Thymus (tissue), 11 donors: ENCODE measurements at regions not wholly inside any gene's neighbourhood (a gene's known extent, or its start where the extent isn't known, plus 50 kb on each side); places are given as distances from the start of the nearest gene placed in this dataset.

Experiments used
- DNase-seq, 9 donors: peaks; one replicate each; pipeline ENCODE4 v3.0.0-alpha.2; 2013; ENCODE audit warnings: low spot score in 9 of 9, low read depth in 6 of 9, missing footprints in 1 of 9
- H3K27ac ChIP-seq, 2 donors: one replicate each; pipeline ENCODE4 v1.5.1; 2013; ENCODE audit warnings: control low read depth in 1 of 2, low read depth in 1 of 2, low read length in 1 of 2, mild to moderate bottlenecking in 1 of 2, moderate library complexity in 1 of 2
- H3K27me3 ChIP-seq, 2 donors: one replicate each; pipeline ENCODE4 v1.5.1; 2013; ENCODE audit warnings: low read length in 1 of 2; ENCODE audit not compliant: control insufficient read depth in 2 of 2, insufficient read depth in 1 of 2
- H3K36me3 ChIP-seq, 2 donors: one replicate each; pipeline ENCODE4 v1.5.1; 2013; ENCODE audit warnings: low read length in 1 of 2, mild to moderate bottlenecking in 1 of 2, moderate library complexity in 1 of 2; ENCODE audit not compliant: control insufficient read depth in 2 of 2, insufficient read depth in 2 of 2
- H3K4me1 ChIP-seq, 2 donors: one replicate each; pipeline ENCODE4 v1.5.1; 2013; ENCODE audit warnings: low read length in 2 of 2; ENCODE audit not compliant: control insufficient read depth in 2 of 2, insufficient read depth in 2 of 2
- H3K4me3 ChIP-seq, 2 donors: one replicate each; pipeline ENCODE4 v1.5.1; 2013; ENCODE audit warnings: low read length in 2 of 2, control low read depth in 1 of 2, mild to moderate bottlenecking in 1 of 2
- H3K9me3 ChIP-seq, 2 donors: one replicate each; pipeline ENCODE4 v1.5.1; 2013; ENCODE audit warnings: low read length in 1 of 2, mild to moderate bottlenecking in 1 of 2; ENCODE audit not compliant: control insufficient read depth in 2 of 2, insufficient read depth in 1 of 2
- WGBS: extraction: QIAGEN DNeasy Blood & Tissue Kit; methylation state at CpG from one replicate; pipeline ENCODE4 v1.1.7; 2013; 5-methylcytosine and 5-hydroxymethylcytosine counted together
- donor health status: healthy.

DNA sequence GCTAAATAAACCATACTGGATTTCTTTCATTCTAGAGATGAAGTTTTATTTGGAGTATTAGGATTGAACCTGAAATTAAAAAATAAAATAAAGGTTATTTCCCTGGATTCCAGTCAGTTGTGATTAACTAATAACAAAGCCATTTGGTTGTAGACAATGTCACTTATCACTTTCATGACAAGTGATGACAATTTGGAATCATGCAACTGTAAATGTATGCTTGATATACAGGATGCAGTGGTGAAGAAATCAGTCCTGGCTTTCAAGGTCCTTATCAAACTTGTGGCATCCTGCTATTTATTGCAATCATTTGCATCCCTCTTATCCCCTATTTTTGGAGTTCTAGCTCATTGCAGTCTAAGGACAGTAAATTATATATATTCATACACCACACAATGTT lies 425.2 kb downstream of the CHL1 start:
- Histone ChIP-seq H3K4me1 (no peaks in the 10 kb centered on the region), H3K27ac (no peak overlapping the region), H3K27me3 (no peaks in the 10 kb centered on the region), H3K9me3 (no peaks in the 10 kb centered on the region), H3K36me3 (no peaks in the 10 kb centered on the region), H3K4me3 (no peak overlapping the region)
- DNase-seq = no peak

DNA sequence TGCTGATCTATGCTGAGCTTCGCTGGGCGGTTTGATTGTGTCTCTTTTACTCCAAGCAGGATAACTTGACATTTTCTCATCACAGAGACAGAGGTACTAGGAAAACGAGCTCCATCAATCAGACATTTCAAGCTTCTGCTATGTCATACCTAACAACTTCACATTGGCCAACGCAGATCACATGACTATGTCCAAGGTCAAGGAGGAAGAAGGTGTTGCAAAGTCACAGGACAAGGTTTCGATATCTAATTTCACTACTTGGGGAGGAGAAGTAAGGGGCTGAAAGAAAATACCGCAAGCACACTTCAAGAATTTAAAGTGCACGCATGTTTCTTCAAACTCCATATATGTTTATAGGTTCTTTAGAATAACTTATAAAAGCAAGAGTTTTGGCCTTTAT lies 425.8 kb downstream of the CHL1 start:
- no peak overlapping the region for H3K4me3 ChIP-seq
- no peak overlapping the region for H3K27ac ChIP-seq
- H3K36me3 ChIP-seq = no peaks in the 10 kb centered on the region
- H3K27me3 ChIP-seq = no peaks in the 10 kb centered on the region
- H3K9me3 ChIP-seq = no peaks in the 10 kb centered on the region
- no peaks in the 10 kb centered on the region for H3K4me1 ChIP-seq
- 89% methylated on average over 7 of the region's 7 CpGs for WGBS
- DNase-seq = no peak

DNA sequence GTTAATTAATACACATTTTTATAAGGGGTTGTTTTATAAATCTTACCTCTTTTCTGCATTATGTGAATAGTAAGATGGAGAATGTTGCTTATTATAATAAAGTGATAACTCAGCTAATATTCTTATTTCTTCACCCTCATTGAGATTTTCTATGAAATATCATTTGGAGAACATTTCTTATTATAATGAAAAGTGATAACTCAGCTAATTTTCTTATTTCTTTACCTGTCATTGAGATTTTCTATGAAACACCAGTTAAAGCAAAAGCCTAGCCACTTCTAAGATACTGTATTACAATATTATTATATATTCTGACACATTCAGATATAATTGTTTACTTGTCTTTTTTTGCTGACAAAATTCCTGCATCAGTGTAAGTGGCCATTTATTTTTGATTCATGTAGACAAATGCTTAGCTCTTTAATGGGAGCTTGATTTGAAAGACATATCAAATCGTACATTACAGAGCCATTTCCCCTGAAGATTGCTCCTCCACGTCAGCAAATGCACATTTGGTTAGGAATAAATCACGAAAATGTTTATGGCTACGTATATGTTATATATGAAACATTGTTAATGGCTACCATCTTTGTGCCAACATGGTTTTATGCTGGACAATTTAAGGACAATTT lies 427.5 kb downstream of the CHL1 start:
- Histone ChIP-seq H3K4me1 (no peaks in the 10 kb centered on the region), H3K27me3 (no peaks in the 10 kb centered on the region), H3K4me3 (no peak overlapping the region), H3K36me3 (no peaks in the 10 kb centered on the region), H3K27ac (no peak overlapping the region), H3K9me3 (no peaks in the 10 kb centered on the region)
- WGBS = 93% methylated on average over 4 of the region's 4 CpGs
- no peak for DNase-seq

DNA sequence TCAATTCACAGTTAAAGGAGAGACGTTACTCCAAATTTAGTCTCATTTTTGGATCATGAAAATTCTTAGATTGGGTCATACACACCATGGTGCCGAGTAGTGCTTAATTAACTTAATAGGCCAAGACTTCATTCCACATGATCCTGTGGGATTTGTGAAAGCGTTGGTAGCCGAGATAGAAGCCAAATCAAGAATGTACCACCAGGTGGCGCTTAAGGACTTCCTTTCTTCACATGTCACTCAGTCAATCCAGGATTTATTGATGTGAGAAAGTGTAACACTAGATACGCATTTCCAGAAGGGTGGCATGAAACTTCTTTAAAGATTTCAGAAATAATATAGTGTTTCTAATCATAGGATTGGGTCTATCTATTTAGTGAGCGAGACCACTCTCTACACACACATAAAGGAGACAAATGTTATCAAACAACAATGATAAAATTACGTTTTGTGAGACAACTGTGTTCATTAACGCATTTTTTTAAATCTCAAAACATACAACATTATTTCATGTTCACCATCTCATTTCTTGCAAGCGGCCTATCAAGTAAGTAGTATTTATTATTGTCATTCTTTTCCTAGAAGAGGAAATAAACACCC lies 436.1 kb downstream of the CHL1 start:
- DNase-seq = peak; percentile 32 to 77 (median 48)
- H3K4me1 ChIP-seq = peaks cover 0 to 3% of the 10 kb centered on the region in 2 donors
- H3K27ac ChIP-seq = no peak overlapping the region
- no peaks in the 10 kb centered on the region for H3K27me3 ChIP-seq
- WGBS = 41% methylated on average over 10 of the region's 10 CpGs
- no peak overlapping the region for H3K4me3 ChIP-seq
- no peaks in the 10 kb centered on the region for H3K9me3 ChIP-seq
- no peaks in the 10 kb centered on the region for H3K36me3 ChIP-seq

DNA sequence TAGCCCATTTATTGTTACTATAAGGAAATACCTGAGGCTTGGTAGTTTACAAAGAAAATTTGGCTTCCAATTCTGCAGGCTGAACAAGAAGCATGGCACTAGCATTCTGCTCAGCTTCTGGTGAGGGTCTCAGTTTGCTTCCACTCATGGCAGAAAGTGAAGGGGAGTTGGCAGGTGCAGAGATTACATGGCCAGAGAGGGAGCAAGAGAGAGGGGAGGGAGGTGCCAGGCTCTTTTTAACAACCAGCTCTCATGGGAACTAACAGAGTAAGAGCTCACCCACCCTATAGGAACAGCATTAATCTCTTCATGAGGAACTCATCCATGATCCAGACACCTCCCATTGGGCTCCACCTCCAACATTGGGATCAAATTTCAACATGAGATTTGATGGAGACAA lies 437.9 kb downstream of the CHL1 start:
- no peak for DNase-seq
- no peaks in the 10 kb centered on the region for H3K27me3 ChIP-seq
- no peaks in the 10 kb centered on the region for H3K36me3 ChIP-seq
- H3K4me1 ChIP-seq = peaks cover 0 to 3% of the 10 kb centered on the region in 2 donors
- H3K9me3 ChIP-seq = no peaks in the 10 kb centered on the region
- H3K4me3 ChIP-seq = no peak overlapping the region
- no peak overlapping the region for H3K27ac ChIP-seq

DNA sequence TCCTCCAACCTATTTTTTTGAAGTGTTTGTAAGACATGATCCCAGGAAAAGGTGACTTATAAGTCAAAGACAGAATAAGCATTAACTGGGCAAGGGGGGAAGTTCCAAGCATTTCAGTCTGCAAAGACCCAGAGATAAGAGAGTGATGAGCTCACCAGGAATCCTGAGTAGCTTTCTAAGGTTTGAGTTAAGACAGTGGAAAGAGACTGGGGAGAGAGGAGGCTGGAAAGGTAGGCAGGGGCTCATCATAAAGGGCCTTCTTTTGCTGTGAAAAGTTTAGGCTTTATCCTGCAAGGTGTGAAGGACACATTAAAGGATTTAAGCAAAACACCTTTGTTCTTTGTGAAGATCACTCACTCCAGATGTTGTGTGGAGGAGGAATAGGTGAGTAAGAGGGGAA lies 438.8 kb downstream of the CHL1 start:
- Histone ChIP-seq H3K27ac (no peak overlapping the region), H3K9me3 (no peaks in the 10 kb centered on the region), H3K27me3 (no peaks in the 10 kb centered on the region), H3K36me3 (no peaks in the 10 kb centered on the region), H3K4me1 (peaks cover 0 to 3% of the 10 kb centered on the region in 2 donors), H3K4me3 (no peak overlapping the region)
- no peak for DNase-seq

DNA sequence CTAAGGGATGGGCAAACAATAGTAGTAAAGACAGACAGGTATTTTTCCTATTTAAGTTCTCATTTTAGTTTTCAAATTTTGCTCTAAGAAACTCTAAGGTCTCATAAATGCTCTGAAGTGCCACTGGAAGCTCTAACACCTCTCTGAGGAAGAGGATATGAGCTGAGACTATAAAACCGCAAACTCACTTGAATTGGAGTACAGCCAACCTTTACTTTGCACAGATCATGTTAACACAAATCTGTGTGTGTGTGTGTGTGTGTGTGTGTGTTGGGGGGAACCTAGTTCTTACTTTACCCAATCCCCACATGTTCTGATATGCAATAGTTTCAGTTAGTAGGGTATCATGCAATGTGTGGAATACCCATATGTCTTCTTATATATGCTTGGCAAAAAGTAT lies 446.8 kb downstream of the CHL1 start:
- Histone ChIP-seq H3K27me3 (no peaks in the 10 kb centered on the region), H3K36me3 (no peaks in the 10 kb centered on the region), H3K4me3 (no peak overlapping the region), H3K27ac (no peak overlapping the region), H3K4me1 (no peaks in the 10 kb centered on the region), H3K9me3 (no peaks in the 10 kb centered on the region)
- 13% methylated on average over 1 of the region's 1 CpG for WGBS
- no peak for DNase-seq

DNA sequence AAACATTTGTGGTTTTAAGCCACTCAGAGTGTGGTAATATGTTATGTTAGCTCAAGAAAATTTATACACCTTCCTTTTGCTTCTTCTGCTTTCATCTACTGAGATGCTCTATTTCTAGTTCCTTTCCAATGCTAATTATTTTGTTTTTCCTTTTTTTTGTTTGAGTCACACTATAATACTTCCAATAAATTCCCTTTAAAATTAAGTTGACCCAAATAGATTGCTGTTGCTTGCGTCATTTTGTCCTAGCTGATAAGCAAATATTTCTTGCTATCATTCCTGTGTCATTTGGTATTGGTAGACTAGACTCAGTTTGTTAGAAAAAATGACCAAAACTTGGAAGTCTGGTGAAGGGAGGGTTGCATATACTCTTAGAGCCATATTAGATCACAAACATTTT lies 437.0 kb upstream of the CNTN6 start:
- Histone ChIP-seq H3K9me3 (no peaks in the 10 kb centered on the region), H3K27me3 (no peaks in the 10 kb centered on the region), H3K27ac (no peak overlapping the region), H3K4me1 (no peaks in the 10 kb centered on the region), H3K36me3 (no peaks in the 10 kb centered on the region), H3K4me3 (no peak overlapping the region)
- 96% methylated on average over 1 of the region's 1 CpG for WGBS
- DNase-seq = no peak

DNA sequence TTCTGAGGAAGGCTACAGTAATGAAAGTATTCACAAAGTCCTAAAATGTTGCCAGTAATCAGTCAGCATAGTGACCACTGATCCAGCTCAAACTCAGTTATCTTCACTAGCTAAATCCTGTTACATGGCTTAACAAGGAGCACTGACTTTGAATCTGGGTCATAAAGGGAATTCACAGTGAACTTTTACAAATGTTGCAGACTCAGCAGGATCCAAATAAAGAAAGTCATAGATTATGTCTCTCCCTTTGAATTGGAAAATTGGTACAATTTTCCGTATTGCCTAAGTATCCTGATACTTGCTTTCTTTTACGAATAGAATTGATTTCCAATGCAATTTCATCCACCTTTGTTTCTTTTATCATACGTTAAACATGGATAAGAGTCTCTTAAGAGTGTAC lies 431.5 kb upstream of the CNTN6 start:
- no peak for DNase-seq
- Histone ChIP-seq H3K9me3 (peaks cover 0 to 4% of the 10 kb centered on the region in 2 donors), H3K27me3 (no peaks in the 10 kb centered on the region), H3K4me3 (no peak overlapping the region), H3K27ac (no peak overlapping the region), H3K36me3 (no peaks in the 10 kb centered on the region), H3K4me1 (no peaks in the 10 kb centered on the region)
- WGBS = 95% methylated on average over 3 of the region's 3 CpGs
